ENCODE measurements at regions not wholly inside any gene's neighbourhood (a gene's known extent, or its start where the extent isn't known, plus 50 kb on each side); places are given as distances from the start of the nearest gene placed in this dataset.

GRCh38 chr11:27847496-27847895 is 147.2 kb upstream of the BDNF start:
- TF ChIP-seq MAX (IDR thresholded peaks at IDR 0.05) (no peak), JUND (IDR thresholded peaks at IDR 0.05) (no peak), CTCF (IDR thresholded peaks at IDR 0.05; ENCODE audit: low read depth, low read length, missing input control) (no peak), REST (IDR thresholded peaks at IDR 0.05) (no peak), GABPA (IDR thresholded peaks at IDR 0.05 in 1 of 2, conservative IDR thresholded peaks at IDR 0.05 in 1 of 2) (no peak), RAD21 (IDR thresholded peaks at IDR 0.05) (no peak), RXRA (IDR thresholded peaks at IDR 0.05) (no peak)

Measured in liver (tissue), 3 donors.